GM19395 (cell line): ENCODE measurements at regions not wholly inside any gene's neighbourhood (a gene's known extent, or its start where the extent isn't known, plus 50 kb on each side); places are given as distances from the start of the nearest gene placed in this dataset.

ENCODE experiments used
- ATAC-seq: cut with Tn5 transposase; IDR thresholded peaks from one replicate; pipeline ENCODE4 v1.9.1; 2021; ENCODE audit warnings: mild to moderate bottlenecking, moderate library complexity; ENCODE audit not compliant: unreplicated experiment

GRCh38 chr3:34696831-34697230 lies 898.4 kb downstream of the PDCD6IP start:
- ATAC-seq = no peak

DNA sequence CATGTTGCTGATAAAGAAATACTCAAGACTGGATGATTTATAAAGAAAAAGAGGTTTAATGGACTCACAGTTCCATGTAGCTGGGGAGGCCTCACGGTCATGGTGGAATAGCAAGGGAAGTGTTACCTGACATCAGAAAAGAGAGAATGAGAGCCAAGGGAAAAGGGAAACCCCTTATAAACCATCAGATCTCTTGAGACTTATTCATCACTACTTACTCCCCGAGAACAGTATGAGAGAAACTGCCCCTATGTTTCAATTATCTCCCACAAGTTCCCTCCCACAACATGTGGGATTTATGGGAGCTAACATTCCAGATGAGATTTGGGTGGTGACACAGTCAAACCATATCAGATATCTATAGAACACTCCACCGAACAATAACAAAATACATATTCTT lies 904.6 kb downstream of the PDCD6IP start:
- ATAC-seq = no peak

DNA sequence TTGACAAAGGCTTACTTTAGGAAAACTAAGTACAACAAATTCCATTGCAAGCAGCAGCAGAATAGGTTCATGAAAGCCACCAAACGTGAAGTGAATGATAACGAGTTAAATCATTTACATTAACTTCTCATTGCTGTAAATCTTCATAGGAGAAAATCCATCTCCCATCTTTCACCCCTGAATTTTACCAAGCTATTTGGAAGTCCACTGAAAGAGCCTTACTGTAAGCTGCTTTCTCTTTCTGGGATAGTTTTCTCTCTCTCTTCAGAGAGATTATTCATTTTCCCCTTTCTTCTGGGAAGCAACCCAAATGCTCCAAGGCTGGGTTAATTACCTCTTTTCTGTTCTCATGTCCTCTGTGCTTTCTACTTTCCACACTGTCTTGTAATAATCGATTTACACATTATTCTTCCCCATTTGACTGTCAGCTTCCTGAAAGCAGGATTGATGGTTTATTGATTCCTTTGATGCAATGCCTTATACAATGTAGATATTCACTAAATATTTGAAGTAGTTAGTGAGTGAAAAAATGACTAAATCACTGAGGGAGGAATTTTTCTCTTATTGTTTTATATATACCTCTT lies 914.3 kb upstream of the ARPP21 start:
- no peak for ATAC-seq

DNA sequence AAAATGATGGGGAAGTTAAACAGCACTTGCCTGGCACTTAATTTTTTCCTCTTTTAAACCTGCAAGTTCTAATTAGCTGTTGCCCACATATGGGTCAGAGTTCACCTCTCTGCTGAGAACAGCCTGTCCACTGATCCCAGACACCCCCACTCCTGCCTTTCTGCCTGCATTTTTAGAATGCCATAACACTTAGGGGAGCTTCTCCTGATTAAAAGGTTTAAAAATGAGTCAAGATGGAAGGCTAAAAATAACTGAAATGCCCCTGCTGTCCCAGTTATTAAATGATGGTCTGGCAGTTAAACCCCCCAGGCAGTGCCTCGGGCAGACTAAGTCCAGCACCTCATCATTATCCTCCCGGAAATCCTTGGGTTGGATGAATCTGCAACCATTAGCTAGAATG lies 913.6 kb upstream of the ARPP21 start:
- no peak for ATAC-seq

GRCh38 chr3:34727700-34728099 lies 911.6 kb upstream of the ARPP21 start:
- ATAC-seq = peak; percentile 71

- ATAC-seq = no peak
Measured at GRCh38 chr3:34742151-34742550, 897.2 kb upstream of the ARPP21 start.

GRCh38 chr3:34758630-34759261 lies 880.6 kb upstream of the ARPP21 start:
- no peak for ATAC-seq

GRCh38 chr3:34777386-34777785 lies 861.9 kb upstream of the ARPP21 start:
- ATAC-seq = no peak

DNA sequence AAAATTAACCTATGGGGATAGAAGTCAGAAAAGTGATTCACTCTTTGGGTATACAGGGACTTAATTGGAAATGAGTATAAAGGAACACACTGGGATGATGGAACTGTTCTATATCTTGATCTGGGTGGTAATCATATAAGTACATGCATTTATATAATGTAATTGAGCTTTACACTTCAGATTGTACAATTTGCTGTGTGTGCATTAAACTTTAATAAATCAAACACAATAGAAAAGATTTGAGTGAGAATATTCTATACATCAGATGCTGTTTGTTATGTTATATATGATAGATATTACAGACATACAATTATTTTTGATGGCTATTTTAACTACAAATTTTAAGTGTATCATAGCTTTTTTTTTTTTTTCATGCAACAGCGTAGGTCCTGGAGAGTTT lies 860.2 kb upstream of the ARPP21 start:
- ATAC-seq = no peak

DNA sequence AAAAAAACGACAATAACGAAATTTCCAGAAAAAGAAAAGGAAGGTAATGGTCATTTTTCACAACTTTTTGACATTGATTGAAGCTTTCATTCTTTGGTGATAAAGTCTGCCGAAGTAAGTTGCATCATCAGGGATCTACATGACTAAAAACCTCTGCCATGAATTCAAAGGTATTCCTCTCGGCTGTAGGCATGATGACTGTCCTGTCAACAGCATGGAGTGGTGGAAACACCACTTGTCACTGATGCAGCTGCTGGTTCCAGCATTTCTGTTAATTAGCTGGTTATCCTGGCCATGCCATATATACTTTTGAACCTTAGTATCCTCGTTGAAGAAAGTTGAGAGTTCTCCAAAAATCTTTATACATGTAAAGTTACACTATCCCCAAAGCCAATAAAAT lies 859.0 kb upstream of the ARPP21 start:
- ATAC-seq = no peak

- no peak for ATAC-seq
Measured at GRCh38 chr3:34780973-34781372, 858.4 kb upstream of the ARPP21 start.

DNA sequence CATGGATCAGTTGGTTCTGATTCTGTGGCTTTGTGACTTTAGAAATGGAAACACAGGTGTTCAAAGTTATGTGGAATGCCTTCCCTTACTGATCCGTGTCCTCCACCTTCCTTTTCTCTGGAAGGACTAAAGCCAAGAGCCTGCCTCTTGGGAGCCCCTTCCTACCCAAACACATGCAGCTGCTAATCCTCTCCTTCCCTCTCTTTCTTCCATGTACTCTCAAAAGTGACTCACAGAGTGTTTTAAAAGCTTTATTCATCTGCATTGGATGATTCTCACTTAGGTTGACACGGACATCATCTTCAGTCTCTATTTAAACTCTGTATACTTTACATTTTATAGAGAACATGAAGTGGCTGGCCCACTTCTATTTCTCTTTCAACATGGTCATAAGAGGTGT lies 856.5 kb upstream of the ARPP21 start:
- ATAC-seq = no peak

GRCh38 chr3:34783876-34784275 lies 855.4 kb upstream of the ARPP21 start:
- ATAC-seq = no peak

DNA sequence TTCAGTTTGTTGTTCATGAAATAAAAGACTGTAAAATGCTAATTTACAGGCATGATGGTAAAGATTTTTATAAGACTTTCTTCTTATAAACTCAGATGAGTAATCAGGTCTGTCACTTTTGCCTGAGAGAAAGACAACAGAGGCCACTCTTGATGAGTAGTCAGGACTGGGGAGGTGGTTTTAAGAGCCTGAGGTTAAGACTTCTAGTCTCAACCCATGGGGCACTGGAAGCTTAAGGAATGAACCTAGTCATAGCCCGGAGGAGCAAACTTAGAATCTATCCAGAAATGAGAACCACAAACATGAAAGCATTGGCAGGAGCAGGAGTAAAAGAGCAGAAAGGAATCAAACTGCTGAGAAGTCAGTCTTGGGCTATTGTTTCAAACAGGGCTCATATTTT lies 846.3 kb upstream of the ARPP21 start:
- ATAC-seq = no peak

DNA sequence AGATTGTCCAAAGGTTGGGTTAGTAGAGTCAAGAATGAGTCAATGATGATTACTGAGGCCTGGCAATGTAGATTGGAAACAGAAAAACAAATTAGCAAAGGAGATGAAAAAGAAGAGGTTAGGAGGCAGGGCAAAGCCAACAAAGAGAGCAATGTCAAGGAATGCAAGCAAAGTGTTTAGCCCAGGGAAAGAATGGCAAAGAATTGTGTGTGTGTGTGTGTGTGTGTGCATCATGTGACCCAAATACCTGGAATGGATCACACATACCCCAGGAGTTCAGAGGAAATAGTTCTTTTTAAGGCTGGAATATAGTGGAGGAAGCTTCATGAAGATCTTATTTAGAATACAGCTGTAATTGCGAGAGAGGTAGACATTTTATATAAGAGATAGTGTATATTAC lies 831.7 kb upstream of the ARPP21 start:
- ATAC-seq = no peak

DNA sequence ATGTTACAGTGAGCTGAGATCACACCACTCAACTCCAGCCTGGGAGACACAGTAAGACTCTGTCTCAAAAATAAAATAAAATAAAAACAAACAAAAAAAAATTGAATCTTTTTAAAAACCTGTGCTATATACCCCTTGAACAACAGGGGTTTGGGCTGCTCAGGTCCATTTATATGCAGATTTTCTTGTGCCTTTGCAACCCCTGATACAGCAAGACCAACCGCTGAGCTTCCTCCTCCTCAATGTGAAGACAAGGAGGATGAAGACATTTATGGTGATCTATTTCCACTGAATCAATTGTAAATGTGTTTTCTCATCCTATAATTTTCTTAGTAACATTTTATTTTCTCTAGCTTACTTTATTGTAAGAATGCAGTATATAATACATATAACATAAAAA lies 831.0 kb upstream of the ARPP21 start:
- ATAC-seq = no peak

GRCh38 chr3:34828847-34829246 lies 810.5 kb upstream of the ARPP21 start:
- ATAC-seq = no peak

GRCh38 chr3:34832865-34833508 lies 806.3 kb upstream of the ARPP21 start:
- ATAC-seq = no peak

GRCh38 chr3:34837848-34838741 lies 801.2 kb upstream of the ARPP21 start:
- ATAC-seq = no peak

GRCh38 chr3:34842706-34843480 lies 796.4 kb upstream of the ARPP21 start:
- ATAC-seq = no peak

- ATAC-seq = no peak
Measured at GRCh38 chr3:34844323-34844620, 795.1 kb upstream of the ARPP21 start.
